Stimulated activated CD8-positive, alpha-beta memory T cell treated with anti-CD3 and anti-CD28 coated beads, Interleukin-7, amount 100 ng/mL, for 24 hours (primary cell): ENCODE measurements at regions not wholly inside any gene's neighbourhood (a gene's known extent, or its start where the extent isn't known, plus 50 kb on each side); places are given as distances from the start of the nearest gene placed in this dataset.
"Not testable (repeated sequence)": the region's sequence is repeated elsewhere in the genome, so short reads cannot be mapped to it uniquely, and the experiment has no call there.

Experiments
- DNase-seq: peaks from one replicate; pipeline ENCODE4 v3.0.0-alpha.2; 2020; ENCODE audit warnings: low read depth

GRCh38 chr1:218494449-218494852 is 149.3 kb downstream of the TGFB2 start:
- no peak for DNase-seq

DNA sequence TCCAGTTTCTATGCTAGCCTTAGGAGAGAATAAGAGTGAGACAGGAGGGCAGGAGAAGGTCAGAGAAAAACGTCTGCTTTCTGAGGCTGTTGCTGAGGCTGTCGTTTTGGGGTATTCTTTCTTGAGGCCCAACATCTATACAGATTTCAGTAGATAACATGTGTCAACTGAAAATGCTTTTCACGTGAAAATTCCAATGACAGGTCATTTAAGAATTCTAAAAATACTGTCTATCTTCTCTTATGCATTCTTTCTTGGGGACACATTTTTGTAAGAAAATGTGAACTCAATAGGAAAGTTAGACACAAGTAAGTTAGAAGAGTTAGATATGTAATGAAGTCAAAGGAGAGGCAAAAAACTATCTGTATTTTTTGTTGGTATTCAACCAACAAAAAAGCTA is 150.8 kb downstream of the TGFB2 start:
- no peak for DNase-seq

DNA sequence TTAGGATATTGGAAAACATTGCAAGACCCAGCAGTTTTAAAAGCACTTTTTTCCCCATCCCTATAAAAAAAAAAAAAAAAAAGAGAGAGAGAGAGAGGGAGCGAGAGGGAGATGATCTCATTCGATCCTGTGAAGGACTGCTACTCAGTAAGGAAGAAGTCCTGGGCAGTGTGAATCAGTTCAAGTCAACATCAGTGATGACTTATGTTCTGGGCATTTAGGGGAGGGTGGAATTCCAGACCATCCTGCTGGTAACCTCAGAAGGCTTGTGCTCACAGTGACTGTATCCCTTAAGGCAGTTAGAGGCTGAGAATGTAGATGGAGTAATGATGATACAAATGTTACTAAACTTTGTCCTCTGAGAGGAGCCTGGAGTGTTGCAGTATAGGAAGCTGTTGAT is 151.4 kb downstream of the TGFB2 start:
- no peak for DNase-seq

DNA sequence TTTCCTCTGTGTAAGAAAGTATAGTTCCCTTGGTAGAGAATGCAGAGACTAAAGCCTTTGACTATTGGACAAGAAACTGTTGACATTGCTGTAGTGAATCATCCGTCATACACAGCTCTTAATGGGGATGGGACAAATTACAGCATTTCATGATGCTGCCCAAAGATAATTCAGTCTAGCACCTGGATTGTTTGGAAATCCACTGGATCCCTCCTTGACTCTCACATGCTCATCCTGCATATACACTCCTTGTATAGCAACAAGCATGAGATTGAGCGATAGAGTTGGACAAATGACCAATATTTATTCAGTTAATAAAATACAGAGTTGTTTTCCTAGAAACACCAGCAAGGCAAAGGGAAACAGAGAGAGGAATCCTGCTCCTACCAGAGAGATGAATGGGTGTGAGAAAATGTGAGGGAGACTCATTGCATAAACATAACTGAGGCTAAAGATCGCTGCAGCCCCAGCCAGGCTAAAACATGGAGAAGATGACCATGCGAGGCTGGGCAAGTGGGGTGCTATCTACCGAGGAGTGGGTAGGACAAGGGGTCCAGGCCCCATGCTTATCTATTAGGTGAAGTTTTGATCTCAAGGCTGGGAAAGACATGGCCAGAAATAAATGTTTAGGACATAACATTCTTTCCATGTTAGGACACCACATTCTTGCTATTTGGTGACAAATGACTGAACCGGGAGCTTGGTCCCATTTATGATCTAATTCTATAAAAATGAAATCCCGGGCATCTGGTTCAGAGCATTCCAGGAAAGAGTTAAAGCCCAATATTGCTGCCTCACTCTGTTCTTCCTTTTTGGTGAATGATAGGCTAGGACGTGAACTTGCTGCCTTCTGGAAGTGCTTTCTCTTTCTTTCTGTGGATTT is 153.2 kb downstream of the TGFB2 start:
- no peak for DNase-seq

GRCh38 chr1:218499011-218499691 is 154.0 kb downstream of the TGFB2 start:
- DNase-seq: no peak

- DNase-seq: no peak
Observed at GRCh38 chr1:218499911-218500310, 154.8 kb downstream of the TGFB2 start.

DNA sequence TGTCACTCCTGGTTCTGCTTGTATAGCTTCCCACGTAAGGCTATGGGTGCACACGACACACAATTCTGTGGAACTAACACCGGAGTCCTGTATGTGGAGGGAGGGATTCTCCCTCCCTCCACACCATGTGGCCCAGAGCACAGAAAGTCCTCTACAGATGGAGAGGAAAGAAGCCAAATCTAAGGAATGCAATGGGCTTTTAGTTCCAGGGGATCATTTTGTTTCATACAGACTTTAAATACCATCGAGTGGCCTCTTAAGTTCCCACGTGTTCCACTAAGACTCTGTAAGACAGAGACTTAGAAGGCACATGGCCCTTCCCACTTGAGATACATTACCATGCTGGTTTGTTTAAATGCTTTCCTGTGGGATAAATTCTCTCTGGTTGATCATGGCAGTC is 156.0 kb downstream of the TGFB2 start:
- no peak for DNase-seq

DNA sequence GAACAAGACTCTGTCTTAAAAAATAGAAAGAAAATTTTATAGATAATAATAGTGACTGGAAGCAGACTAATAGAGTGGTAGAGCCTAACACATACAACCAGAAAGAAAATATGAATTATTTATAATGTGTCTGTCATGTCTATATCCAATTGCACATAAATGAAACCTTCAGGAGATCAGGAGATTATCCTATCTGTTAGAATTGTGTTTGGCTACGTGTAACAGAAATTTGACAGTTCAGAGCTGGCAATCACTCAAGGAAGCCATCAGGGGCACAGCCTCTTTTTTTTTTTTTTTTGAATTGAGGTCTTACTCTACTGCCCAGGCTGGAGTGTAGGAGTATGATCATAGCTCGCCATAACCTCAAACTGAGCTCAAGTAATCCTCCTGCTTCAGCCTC is 157.2 kb downstream of the TGFB2 start:
- DNase-seq: no peak

DNA sequence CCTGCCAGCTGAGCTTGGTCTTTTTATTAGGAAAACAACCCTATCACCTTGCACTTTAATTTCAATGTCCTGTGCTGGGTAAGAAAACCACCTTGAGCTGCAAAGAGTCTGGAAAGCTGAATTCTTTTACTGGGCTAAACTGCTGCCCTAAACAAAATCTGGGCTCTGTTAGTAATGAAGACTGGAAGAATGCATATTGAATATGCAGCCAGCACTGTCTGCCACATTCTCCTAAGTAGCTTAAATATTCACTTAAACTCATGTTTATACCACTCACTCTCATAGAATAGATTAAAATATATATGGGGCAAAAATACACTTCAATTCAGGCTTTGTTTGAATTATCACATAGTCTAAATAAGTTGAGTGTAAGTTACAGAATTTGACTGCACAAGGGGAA is 158.0 kb downstream of the TGFB2 start:
- DNase-seq: no peak

- no peak for DNase-seq
Observed at GRCh38 chr1:218507355-218508002, 162.3 kb downstream of the TGFB2 start.

DNA sequence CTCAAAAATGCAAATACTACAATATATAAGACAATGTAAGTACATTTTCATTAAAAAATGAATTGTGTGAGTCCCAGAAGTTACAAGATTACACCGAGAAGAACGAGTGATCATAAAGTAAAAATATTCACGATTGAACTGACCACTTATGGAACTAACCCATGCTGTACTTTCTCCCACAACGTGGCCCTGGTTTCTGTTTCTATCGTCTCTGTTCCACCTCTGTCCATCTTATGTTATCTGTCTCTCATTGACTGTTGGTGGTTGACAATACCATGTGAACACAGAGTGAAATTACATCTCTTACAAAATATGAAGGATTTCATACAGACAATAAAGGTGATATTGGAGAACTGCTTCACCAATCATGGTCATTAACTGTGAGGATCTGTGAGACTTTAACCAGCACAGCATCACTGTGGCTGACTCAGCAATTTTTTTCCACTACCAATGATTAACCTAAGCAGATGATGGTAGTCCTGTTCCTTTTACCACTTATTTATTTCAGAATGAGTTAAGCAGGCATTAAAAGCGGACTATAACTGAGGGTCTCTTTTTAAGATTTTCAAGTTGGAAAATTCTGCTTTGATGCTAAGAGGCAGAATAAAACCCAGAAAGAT is 165.1 kb downstream of the TGFB2 start:
- DNase-seq: no peak

GRCh38 chr1:218513328-218513727 is 168.2 kb downstream of the TGFB2 start:
- no peak for DNase-seq

DNA sequence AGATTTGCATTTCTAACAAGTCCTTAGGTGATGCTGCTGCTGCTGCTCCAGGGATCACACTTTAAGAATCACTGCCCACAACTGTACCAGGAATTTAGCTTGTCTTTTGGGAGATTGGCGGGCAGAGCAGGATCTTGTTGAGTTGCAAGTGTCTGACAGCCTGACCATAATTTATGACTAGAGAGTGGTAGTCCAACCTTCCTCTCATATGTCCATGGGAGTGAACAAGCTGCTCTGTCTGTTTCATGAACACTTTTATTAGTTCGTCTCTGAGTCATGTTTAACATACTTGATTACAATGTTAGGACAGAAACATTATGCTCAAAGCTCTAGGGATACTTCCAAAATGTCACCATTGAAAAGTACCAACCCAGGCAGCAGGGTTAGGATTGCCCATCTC is 169.6 kb downstream of the TGFB2 start:
- DNase-seq: no peak

- DNase-seq: no peak
Observed at GRCh38 chr1:218516526-218516925, 171.4 kb downstream of the TGFB2 start.

- DNase-seq: no peak
Observed at GRCh38 chr1:218517459-218517858, 172.3 kb downstream of the TGFB2 start.

DNA sequence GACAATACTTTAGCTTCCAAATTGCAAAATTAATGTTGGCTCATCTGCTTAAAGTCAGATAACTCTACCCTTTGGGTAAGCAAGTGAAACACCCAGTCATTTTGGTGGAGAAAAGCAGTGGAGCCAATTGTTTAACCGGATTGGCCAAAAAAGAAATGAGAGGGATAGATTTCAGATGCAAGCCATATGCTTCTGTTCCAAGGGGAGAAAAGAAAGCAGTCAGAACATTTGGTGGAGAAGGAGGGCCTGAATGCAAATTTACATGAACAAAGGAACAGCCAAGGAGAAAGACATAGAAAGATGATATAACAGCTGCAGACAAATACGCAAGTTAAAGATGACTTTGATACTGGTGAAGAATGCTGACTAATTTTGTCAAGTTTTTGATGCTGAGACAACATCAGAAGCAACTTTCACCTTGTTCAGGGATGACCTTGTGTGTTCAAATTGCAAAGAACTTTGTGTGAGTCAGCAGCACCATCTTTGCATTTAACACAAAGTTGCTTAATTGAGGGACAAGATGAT is 173.1 kb downstream of the TGFB2 start:
- no peak for DNase-seq

DNA sequence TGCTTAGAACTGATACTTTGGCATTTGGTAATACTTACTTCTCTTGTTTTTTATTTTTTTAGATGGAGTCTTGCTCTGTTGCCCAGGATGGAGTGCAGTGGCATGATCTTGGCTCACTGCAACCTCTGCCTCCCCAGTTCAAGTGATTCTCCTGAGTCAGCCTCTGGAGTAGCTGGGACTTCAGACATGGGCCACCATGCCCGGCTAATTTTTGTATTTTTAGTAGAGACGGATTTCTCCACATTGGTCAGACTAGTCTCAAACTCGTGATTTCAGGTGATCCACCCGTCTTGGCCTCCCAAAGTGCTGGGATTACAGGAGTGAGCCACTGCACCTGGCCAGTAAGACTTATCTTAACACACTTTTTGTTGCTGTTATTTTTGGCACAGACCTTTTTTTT is 175.5 kb downstream of the TGFB2 start:
- DNase-seq: not testable (repeated sequence)

GRCh38 chr1:218521414-218522169 is 176.5 kb downstream of the TGFB2 start:
- DNase-seq: peak; percentile 9

DNA sequence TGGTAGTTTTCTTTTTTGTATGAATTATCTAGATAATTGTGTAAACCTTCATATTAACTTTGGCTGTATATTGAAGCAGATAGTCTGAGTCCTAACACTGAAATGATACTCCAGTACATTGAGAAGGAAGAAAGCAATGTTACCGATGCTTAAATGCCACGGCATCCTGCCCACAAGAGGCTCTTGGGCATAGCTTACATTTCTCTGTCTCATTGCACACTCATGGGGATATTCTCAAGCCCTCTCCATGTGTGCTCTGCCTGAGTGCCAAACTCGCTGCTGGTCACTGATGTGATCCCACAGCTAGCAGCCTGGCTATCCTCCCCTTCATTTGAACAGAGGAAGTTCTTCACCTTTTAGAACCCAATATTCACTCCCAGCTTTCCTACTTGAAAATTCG is 179.4 kb downstream of the TGFB2 start:
- no peak for DNase-seq

- no peak for DNase-seq
Observed at GRCh38 chr1:218525031-218525430, 179.9 kb downstream of the TGFB2 start.

- DNase-seq: no peak
Observed at GRCh38 chr1:218525451-218526197, 180.5 kb downstream of the TGFB2 start.
